Neural progenitor cell (in vitro differentiated cells): ENCODE measurements at regions not wholly inside any gene's neighbourhood (a gene's known extent, or its start where the extent isn't known, plus 50 kb on each side); places are given as distances from the start of the nearest gene placed in this dataset.

Experiments used
- DNase-seq: peaks from one replicate; pipeline ENCODE4 v3.0.0-alpha.2; 2016; ENCODE audit warnings: low spot score
- H2AFZ ChIP-seq: fragments of 200-600 bp; sonication (generic); replicated peaks from 2 replicates; pipeline ENCODE4 v1.6.1; 2016; ENCODE audit warnings: antibody characterized with exemption
- H3F3A ChIP-seq: fragments of 200-600 bp; sonication (generic); 2 replicates; pipeline ENCODE4 v1.6.1; 2016; ENCODE audit warnings: antibody characterized with exemption, low read depth
- H3K27ac ChIP-seq: fragments of 200-600 bp; sonication (generic); 2 replicates; pipeline ENCODE4 v1.5.1; 2016; ENCODE audit warnings: mild to moderate bottlenecking
- H3K27me3 ChIP-seq: fragments of 200-600 bp; sonication (generic); 2 replicates; pipeline ENCODE4 v1.6.1; 2016; ENCODE audit warnings: mild to moderate bottlenecking, moderate library complexity
- H3K36me3 ChIP-seq: fragments of 200-600 bp; sonication (generic); 2 replicates; pipeline ENCODE4 v1.5.1; 2016
- H3K4me1 ChIP-seq: fragments of 200-600 bp; sonication (generic); 2 replicates; pipeline ENCODE4 v1.6.1; 2016; ENCODE audit warnings: mixed run types
- H3K4me2 ChIP-seq: fragments of 200-600 bp; sonication (generic); 2 replicates; pipeline ENCODE4 v1.6.1; 2016
- H3K4me3 ChIP-seq: fragments of 200-600 bp; sonication (generic); 2 replicates; pipeline ENCODE4 v1.5.1; 2016
- H3K79me2 ChIP-seq: fragments of 200-600 bp; sonication (generic); 2 replicates; pipeline ENCODE4 v1.6.1; 2016; ENCODE audit warnings: low read depth
- H3K9ac ChIP-seq: fragments of 200-600 bp; sonication (generic); 2 replicates; pipeline ENCODE4 v1.6.1; 2016
- H3K9me3 ChIP-seq: fragments of 200-600 bp; sonication (generic); 2 replicates; pipeline ENCODE4 v1.5.1; 2016; ENCODE audit warnings: low read depth
- H4K20me1 ChIP-seq: fragments of 200-600 bp; sonication (generic); 2 replicates; pipeline ENCODE4 v1.6.1; 2016; ENCODE audit warnings: low read depth
- H3K27ac Mint-ChIP-seq: 3 replicates; pipeline ENCODE4 v1.8.0; 2021; ENCODE audit warnings: mixed read lengths
- H3K27me3 Mint-ChIP-seq: 2 replicates; pipeline ENCODE4 v1.8.0; 2022; ENCODE audit warnings: low read depth, mild to moderate bottlenecking, inconsistent platforms, moderate library complexity, mixed read lengths; ENCODE audit not compliant: insufficient read depth
- H3K36me3 Mint-ChIP-seq: 3 replicates; pipeline ENCODE4 v1.8.0; 2021; ENCODE audit warnings: mixed read lengths
- H3K4me1 Mint-ChIP-seq: 3 replicates; pipeline ENCODE4 v1.8.0; 2021; ENCODE audit warnings: mixed read lengths
- H3K4me3 Mint-ChIP-seq: 3 replicates; pipeline ENCODE4 v1.8.0; 2021; ENCODE audit warnings: mild to moderate bottlenecking, moderate library complexity, mixed read lengths
- H3K9me3 Mint-ChIP-seq: 3 replicates; pipeline ENCODE4 v1.8.0; 2020; ENCODE audit warnings: mixed read lengths
- EZH2 ChIP-seq: fragments of 200-600 bp; sonication (generic); IDR thresholded peaks from 2 replicates; pipeline ENCODE4 v1.6.1; 2017; ENCODE audit warnings: antibody characterized with exemption, mild to moderate bottlenecking, moderate library complexity
- EZH2phosphoT487 ChIP-seq: fragments of 200-600 bp; sonication (generic); IDR thresholded peaks from 2 replicates; pipeline ENCODE4 v1.6.1; 2017; ENCODE audit warnings: antibody characterized with exemption
- TF ChIP-seq, protein P1 (sequence below): fragments of 200-600 bp; sonication (generic); IDR thresholded peaks from 2 replicates; pipeline ENCODE4 v1.5.1; 2017; ENCODE audit warnings: antibody characterized with exemption, mild to moderate bottlenecking

DNA sequence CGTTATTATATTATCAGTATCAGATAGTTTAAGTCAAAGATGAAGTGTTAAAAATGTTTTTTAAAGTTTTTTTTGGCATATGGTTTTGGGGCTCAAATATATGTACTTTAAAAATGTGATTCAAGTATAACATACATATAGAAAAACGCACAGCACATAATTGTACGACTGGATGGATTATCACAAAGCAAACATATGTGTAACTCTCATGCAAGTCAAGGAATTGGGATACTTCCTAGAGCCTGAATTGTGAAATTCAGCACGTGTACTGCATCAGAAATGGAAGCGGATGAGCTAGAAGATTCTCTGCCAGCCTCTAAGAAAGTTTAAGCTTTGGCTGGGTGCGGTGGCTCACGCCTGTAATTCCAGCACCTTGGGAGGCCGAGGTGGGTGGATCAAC is 340.9 kb downstream of the PRL start:
- no peaks in the 10 kb centered on the region for H3K9me3 ChIP-seq
- no peak overlapping the region for H3K27ac ChIP-seq
- Mint-ChIP-seq H3K4me1 (peaks cover 26% of the 10 kb centered on the region), H3K27ac (no peak overlapping the region), H3K9me3 (no peaks in the 10 kb centered on the region), H3K36me3 (peaks cover 12% of the 10 kb centered on the region), H3K27me3 (peaks cover 3% of the 10 kb centered on the region), H3K4me3 (no peak overlapping the region)
- no peak overlapping the region for H3K4me3 ChIP-seq
- TF ChIP-seq EZH2phosphoT487 = no peak
- TF ChIP-seq, protein P1, sequence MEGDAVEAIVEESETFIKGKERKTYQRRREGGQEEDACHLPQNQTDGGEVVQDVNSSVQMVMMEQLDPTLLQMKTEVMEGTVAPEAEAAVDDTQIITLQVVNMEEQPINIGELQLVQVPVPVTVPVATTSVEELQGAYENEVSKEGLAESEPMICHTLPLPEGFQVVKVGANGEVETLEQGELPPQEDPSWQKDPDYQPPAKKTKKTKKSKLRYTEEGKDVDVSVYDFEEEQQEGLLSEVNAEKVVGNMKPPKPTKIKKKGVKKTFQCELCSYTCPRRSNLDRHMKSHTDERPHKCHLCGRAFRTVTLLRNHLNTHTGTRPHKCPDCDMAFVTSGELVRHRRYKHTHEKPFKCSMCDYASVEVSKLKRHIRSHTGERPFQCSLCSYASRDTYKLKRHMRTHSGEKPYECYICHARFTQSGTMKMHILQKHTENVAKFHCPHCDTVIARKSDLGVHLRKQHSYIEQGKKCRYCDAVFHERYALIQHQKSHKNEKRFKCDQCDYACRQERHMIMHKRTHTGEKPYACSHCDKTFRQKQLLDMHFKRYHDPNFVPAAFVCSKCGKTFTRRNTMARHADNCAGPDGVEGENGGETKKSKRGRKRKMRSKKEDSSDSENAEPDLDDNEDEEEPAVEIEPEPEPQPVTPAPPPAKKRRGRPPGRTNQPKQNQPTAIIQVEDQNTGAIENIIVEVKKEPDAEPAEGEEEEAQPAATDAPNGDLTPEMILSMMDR = no peak
- no peak for TF ChIP-seq EZH2
- H2AFZ ChIP-seq = no peak overlapping the region
- no peaks in the 10 kb centered on the region for H3K36me3 ChIP-seq
- no peaks in the 10 kb centered on the region for H3F3A ChIP-seq
- H3K27me3 ChIP-seq = no peaks in the 10 kb centered on the region
- H3K4me1 ChIP-seq = peaks cover 7% of the 10 kb centered on the region
- no peak for DNase-seq
- no peaks in the 10 kb centered on the region for H4K20me1 ChIP-seq
- no peak overlapping the region for H3K9ac ChIP-seq
- H3K79me2 ChIP-seq = peaks cover under 1% of the 10 kb centered on the region
- H3K4me2 ChIP-seq = no peak overlapping the region

DNA sequence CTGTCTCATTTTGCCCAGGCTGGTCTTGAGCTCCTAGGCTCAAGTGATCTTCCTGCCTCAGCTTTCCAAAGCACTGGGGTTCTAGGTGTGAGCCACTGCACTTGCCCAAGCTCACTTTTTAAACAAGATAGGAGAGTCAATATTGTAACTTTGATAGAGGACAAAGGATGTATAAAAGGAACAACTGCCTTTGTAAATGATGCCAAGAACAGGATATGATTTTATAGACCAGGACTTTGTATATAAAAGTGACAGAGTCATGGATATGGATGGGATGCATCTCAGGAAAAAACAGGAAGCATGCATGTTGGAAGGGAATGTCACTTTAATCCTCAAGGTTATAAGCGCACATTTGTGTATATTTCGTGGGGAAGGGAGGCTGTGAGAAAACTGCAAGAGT is 338.4 kb downstream of the PRL start:
- H3K27ac ChIP-seq = no peak overlapping the region
- no peaks in the 10 kb centered on the region for H4K20me1 ChIP-seq
- no peaks in the 10 kb centered on the region for H3F3A ChIP-seq
- peaks cover 16% of the 10 kb centered on the region for H3K4me1 Mint-ChIP-seq
- H3K36me3 Mint-ChIP-seq = peaks cover 15% of the 10 kb centered on the region
- TF ChIP-seq EZH2 (no peak), EZH2phosphoT487 (no peak)
- TF ChIP-seq, protein P1 = no peak
- H3K4me2 ChIP-seq = no peak overlapping the region
- H3K4me3 Mint-ChIP-seq = no peak overlapping the region
- H3K27me3 ChIP-seq = no peaks in the 10 kb centered on the region
- no peaks in the 10 kb centered on the region for H3K79me2 ChIP-seq
- no peaks in the 10 kb centered on the region for H3K9me3 ChIP-seq
- no peak overlapping the region for H2AFZ ChIP-seq
- peaks cover 7% of the 10 kb centered on the region for H3K4me1 ChIP-seq
- H3K27ac Mint-ChIP-seq = no peak overlapping the region
- H3K27me3 Mint-ChIP-seq = no peaks in the 10 kb centered on the region
- no peak overlapping the region for H3K9ac ChIP-seq
- DNase-seq = no peak
- H3K36me3 ChIP-seq = no peaks in the 10 kb centered on the region
- H3K9me3 Mint-ChIP-seq = no peaks in the 10 kb centered on the region
- no peak overlapping the region for H3K4me3 ChIP-seq

DNA sequence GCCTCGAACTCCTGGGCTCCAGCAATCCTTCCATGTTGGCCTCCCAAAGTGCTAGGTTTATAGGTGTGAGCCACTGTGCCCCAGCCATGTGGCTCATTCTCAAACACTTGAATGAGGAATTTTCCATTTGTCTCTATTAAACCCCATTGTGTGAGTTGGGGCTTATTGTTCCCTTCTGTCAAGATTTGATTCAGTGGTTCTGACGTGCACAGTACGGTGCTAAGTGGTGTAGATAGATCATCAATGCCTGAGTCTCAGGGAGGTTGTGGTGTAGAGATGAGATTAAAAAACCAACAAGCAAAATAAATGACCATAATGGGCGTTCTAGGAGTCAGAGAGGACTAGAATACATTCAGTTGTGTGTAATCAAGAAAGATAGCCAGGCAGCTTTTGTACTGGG is 335.6 kb downstream of the PRL start:
- H3K4me1 Mint-ChIP-seq = peaks cover 18% of the 10 kb centered on the region
- H3K4me3 Mint-ChIP-seq = no peak overlapping the region
- no peak overlapping the region for H3K27ac Mint-ChIP-seq

DNA sequence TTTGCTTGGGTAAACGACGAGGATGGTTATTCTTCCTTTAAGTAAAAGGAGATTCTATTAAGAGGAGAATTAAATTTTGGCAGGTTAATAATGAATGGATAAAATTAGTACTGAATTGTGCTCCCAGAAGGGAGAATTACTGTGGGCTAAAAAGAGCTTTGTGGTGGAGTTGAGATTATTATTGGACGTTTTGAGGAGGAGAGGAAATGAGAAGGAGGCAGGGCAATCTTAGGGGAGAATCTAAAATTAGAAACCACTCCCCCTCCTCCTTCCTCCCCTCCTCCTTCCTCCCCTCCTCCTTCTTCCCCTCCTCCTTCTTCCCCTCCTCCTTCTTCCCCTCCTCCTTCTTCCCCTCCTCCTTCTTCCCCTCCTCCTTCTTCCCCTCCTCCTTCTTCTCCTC is 331.8 kb downstream of the PRL start:
- no peaks in the 10 kb centered on the region for H3K27me3 ChIP-seq
- TF ChIP-seq EZH2 (no peak), EZH2phosphoT487 (no peak)
- TF ChIP-seq, protein P1 = no peak
- no peak overlapping the region for H2AFZ ChIP-seq
- Mint-ChIP-seq H3K27ac (no peak overlapping the region), H3K4me3 (no peak overlapping the region), H3K27me3 (no peaks in the 10 kb centered on the region), H3K9me3 (no peaks in the 10 kb centered on the region), H3K4me1 (peaks cover 30% of the 10 kb centered on the region), H3K36me3 (peaks cover 5% of the 10 kb centered on the region)
- H3K27ac ChIP-seq = no peak overlapping the region
- H3K79me2 ChIP-seq = peaks cover 3% of the 10 kb centered on the region
- no peak overlapping the region for H3K9ac ChIP-seq
- no peak for DNase-seq
- H3K4me2 ChIP-seq = no peak overlapping the region
- H4K20me1 ChIP-seq = no peaks in the 10 kb centered on the region
- H3K9me3 ChIP-seq = no peaks in the 10 kb centered on the region
- H3K4me1 ChIP-seq = peaks cover 12% of the 10 kb centered on the region
- H3K4me3 ChIP-seq = no peak overlapping the region
- no peaks in the 10 kb centered on the region for H3F3A ChIP-seq
- H3K36me3 ChIP-seq = no peaks in the 10 kb centered on the region

More for the DNA sequence above, 335.6 kb downstream of the PRL start:
- Mint-ChIP-seq H3K36me3 (peaks cover 15% of the 10 kb centered on the region), H3K9me3 (no peaks in the 10 kb centered on the region), H3K27me3 (no peaks in the 10 kb centered on the region)
- H3K4me2 ChIP-seq = no peak overlapping the region
- no peaks in the 10 kb centered on the region for H3K27me3 ChIP-seq
- H3K9me3 ChIP-seq = no peaks in the 10 kb centered on the region
- no peaks in the 10 kb centered on the region for H3F3A ChIP-seq
- no peak overlapping the region for H3K4me3 ChIP-seq
- TF ChIP-seq EZH2 = no peak
- H4K20me1 ChIP-seq = no peaks in the 10 kb centered on the region
- H3K27ac ChIP-seq = no peak overlapping the region
- no peak for DNase-seq
- H3K36me3 ChIP-seq = no peaks in the 10 kb centered on the region
- H2AFZ ChIP-seq = no peak overlapping the region
- H3K4me1 ChIP-seq = peaks cover 11% of the 10 kb centered on the region
- H3K79me2 ChIP-seq = peaks cover 3% of the 10 kb centered on the region
- no peak overlapping the region for H3K9ac ChIP-seq
